GM12878 (cell line): ENCODE measurements at regions not wholly inside any gene's neighbourhood (a gene's known extent, or its start where the extent isn't known, plus 50 kb on each side); places are given as distances from the start of the nearest gene placed in this dataset.

ENCODE experiments used
- ATAC-seq: fragments of 200-7000 bp; cut with Tn5 transposase; 3 replicates; pipeline ENCODE4 v1.9.1; 2020; ENCODE audit warnings: mild to moderate bottlenecking, moderate library complexity
- BruUV-seq: library from RNA; stranded (reverse); fragments of 400-500 nt; replicated peaks from 2 replicates; lab custom pipeline; 2021; lab: Mats Ljungman, UMichigan
- CTCF ChIA-PET: fragments of 300-600 bp; sonication (Branson Sonifier 250); formaldehyde crosslinking; extraction: SDS; loops from one replicate; lab custom pipeline; 2021; ENCODE audit warnings: inconsistent platforms; lab: Yijun Ruan, JAX
- POLR2A ChIA-PET: fragments of 350-600 bp; formaldehyde crosslinking; extraction: SDS; loops from one replicate; lab custom pipeline; 2021; ENCODE audit warnings: inconsistent platforms; lab: Charles Lee
- RAD21 ChIA-PET: fragments of 300-600 bp; sonication (Branson Sonifier 250); formaldehyde crosslinking; loops from one replicate; lab custom pipeline; 2023; ENCODE audit warnings: antibody characterized with exemption; ENCODE audit not compliant: unreplicated experiment; lab: Charles Lee
- SMC1A ChIA-PET: fragments of 300-600 bp; sonication (Branson Sonifier 250); formaldehyde crosslinking; loops from one replicate; lab custom pipeline; 2023; ENCODE audit not compliant: unreplicated experiment, uncharacterized antibody; lab: Charles Lee
- DNase-seq: peaks from one replicate; pipeline ENCODE4 v3.0.0-alpha.2; 2011; ENCODE audit warnings: low read depth, low spot score
- FAIRE-seq: peaks from 3 replicates; lab custom pipeline; 2011; peaks lifted over from hg19 to GRCh38; lab: Jason Lieb, UNC
- H2AFZ ChIP-seq: 2 replicates; pipeline ENCODE4 v1.6.0; 2011; ENCODE audit warnings: low read depth, low read length, control low read depth; ENCODE audit not compliant: control insufficient read depth
- H3K27ac ChIP-seq: 2 replicates; pipeline ENCODE4 v1.5.1; 2011; ENCODE audit warnings: control low read depth; ENCODE audit not compliant: control insufficient read depth, insufficient read depth
- H3K27me3 ChIP-seq, 2 experiments: replicated peaks in 1 of 2; 2 replicates each; pipeline versions ENCODE4 v1.6.0 to v1.6.1; 2011; ENCODE audit warnings: low read length in 1 of 2; ENCODE audit not compliant: control insufficient read depth in 2 of 2, insufficient read depth in 2 of 2
- H3K36me3 ChIP-seq, 2 experiments: 2 replicates each; pipeline ENCODE4 v1.5.1; 2011; ENCODE audit warnings: low read length in 1 of 2; ENCODE audit not compliant: control insufficient read depth in 2 of 2, insufficient read depth in 2 of 2
- H3K4me1 ChIP-seq: 2 replicates; pipeline ENCODE4 v1.6.1; 2011; ENCODE audit warnings: mild to moderate bottlenecking, low read length, moderate library complexity, mixed read lengths; ENCODE audit not compliant: control insufficient read depth, insufficient read depth
- H3K4me2 ChIP-seq: 2 replicates; pipeline ENCODE4 v1.6.0; 2011; ENCODE audit warnings: control low read depth; ENCODE audit not compliant: control insufficient read depth, insufficient read depth
- H3K4me3 ChIP-seq: fragments of 200-600 bp; sonication (generic); 2 replicates; pipeline ENCODE4 v1.5.1; 2016
- H3K79me2 ChIP-seq: 2 replicates; pipeline ENCODE4 v1.6.0; 2011; ENCODE audit warnings: low read length; ENCODE audit not compliant: control insufficient read depth, insufficient read depth
- H3K9ac ChIP-seq: 2 replicates; pipeline ENCODE4 v1.8.0; 2011; ENCODE audit warnings: low read length, control low read depth, mixed read lengths; ENCODE audit not compliant: control insufficient read depth, insufficient read depth
- H3K9me3 ChIP-seq: replicated peaks from 3 replicates; pipeline ENCODE4 v1.5.1; 2011; ENCODE audit warnings: mild to moderate bottlenecking, low read length; ENCODE audit not compliant: control insufficient read depth, insufficient read depth
- H4K20me1 ChIP-seq: 2 replicates; pipeline ENCODE4 v1.6.0; 2011; ENCODE audit not compliant: control insufficient read depth, insufficient read depth
- CHD4 ChIP-seq: fragments of 200-600 bp; sonication (generic); IDR thresholded peaks from 2 replicates; pipeline ENCODE4 v1.6.1; 2016; ENCODE audit warnings: mild to moderate bottlenecking
- CREM ChIP-seq: IDR thresholded peaks from 2 replicates; pipeline ENCODE4 v1.6.1; 2014; ENCODE audit warnings: antibody characterized with exemption, low read depth
- CUX1 ChIP-seq: IDR thresholded peaks from 2 replicates; pipeline ENCODE4 v1.6.1; 2012; ENCODE audit warnings: improper control_type of control experiment, low read depth, low read length; ENCODE audit not compliant: insufficient replicate concordance
- EZH2 ChIP-seq: IDR thresholded peaks from 2 replicates; pipeline ENCODE4 v1.6.1; 2012; ENCODE audit warnings: low read depth, mild to moderate bottlenecking, control low read depth, inconsistent platforms, low read length, borderline replicate concordance; ENCODE audit not compliant: control insufficient read depth
- HDAC6 ChIP-seq: fragments of 200-600 bp; sonication (generic); IDR thresholded peaks from one replicate; pipeline ENCODE4 v1.8.0; 2017; ENCODE audit warnings: antibody characterized with exemption; ENCODE audit not compliant: unreplicated experiment
- IKZF1 ChIP-seq: fragments of 450-650 bp; conservative IDR thresholded peaks from 2 replicates; pipeline ENCODE4 v1.6.1; 2017; ENCODE audit warnings: antibody characterized with exemption, mild to moderate bottlenecking
- MTA3 ChIP-seq: IDR thresholded peaks from 2 replicates; pipeline ENCODE4 v1.6.1; 2012; ENCODE audit warnings: low read length, inconsistent platforms, borderline replicate concordance
- RAD21 ChIP-seq: IDR thresholded peaks from 2 replicates; pipeline ENCODE4 v1.6.1; 2011; ENCODE audit warnings: mild to moderate bottlenecking, low read depth, low read length, moderate library complexity; ENCODE audit not compliant: insufficient read depth
- RELA ChIP-seq: fragments of 450-650 bp; IDR thresholded peaks from 2 replicates; pipeline ENCODE4 v1.8.0; 2014; ENCODE audit warnings: borderline replicate concordance; ENCODE audit not compliant: partially characterized antibody
- SP1 ChIP-seq: IDR thresholded peaks from one replicate; pipeline ENCODE4 v1.6.1; 2011; ENCODE audit warnings: low read depth, low read length
- ZBTB33 ChIP-seq: fragments of 450-650 bp; IDR thresholded peaks from 2 replicates; pipeline ENCODE4 v1.6.1; 2017; ENCODE audit warnings: mild to moderate bottlenecking
- ZBTB4 ChIP-seq: fragments of 450-650 bp; formaldehyde crosslinking; IDR thresholded peaks from 2 replicates; pipeline ENCODE4 v1.4.0; 2022; ENCODE audit warnings: mild to moderate bottlenecking, moderate library complexity
- WGBS: methylation state at CpG from one replicate; pipeline ENCODE4 v1.1.6; 2016; ENCODE audit warnings: low lambda C conversion rate; ENCODE audit not compliant: insufficient replicate concordance, insufficient coverage; ENCODE audit errors: missing lambda C conversion rate; 5-methylcytosine and 5-hydroxymethylcytosine counted together
- in situ Hi-C: fragments of 300-500 bp; cut with MboI; formaldehyde crosslinking; loops from 9 replicates; pipeline ENCODE4 v1.14.3; 2018; ENCODE audit warnings: mixed read lengths
- intact Hi-C: fragments of 100-400 bp; cut with micrococcal nuclease; formaldehyde crosslinking; loops from one replicate; pipeline ENCODE4 v1.14.2; 2022; ENCODE audit not compliant: unreplicated experiment

- TF ChIP-seq HDAC6 = no peak
- TF ChIP-seq MTA3 = no peak
- TF ChIP-seq IKZF1 = no peak
- TF ChIP-seq RAD21 = no peak
Measured at GRCh38 chr15:26048669-26049068, 185.5 kb upstream of the ATP10A start (continued).

- intact Hi-C loops (no loop called here), in situ Hi-C loops (no loop called here)
- ChIA-PET POLR2A (no interaction called here), RAD21 (no interaction called here), CTCF (no interaction called here), SMC1A (no interaction called here)
- Histone ChIP-seq H3K27ac (no peak overlapping the region), H3K9me3 (no peaks in the 10 kb centered on the region; the same call in 2 of the 3 replicates), H3K9ac (no peak overlapping the region), H3K4me1 (no peaks in the 10 kb centered on the region), H3K27me3 (no peaks in the 10 kb centered on the region), H3K36me3 (no peaks in the 10 kb centered on the region), H3K79me2 (no peaks in the 10 kb centered on the region), H2AFZ (no peak overlapping the region), H4K20me1 (no peaks in the 10 kb centered on the region), H3K4me2 (no peak overlapping the region), H3K4me3 (no peak overlapping the region)
- FAIRE-seq = no peak
- no peak for DNase-seq
- no peak for ATAC-seq
- BruUV-seq = no TSS peak
- WGBS = 63% methylated on average over 2 of the region's 2 CpGs
- TF ChIP-seq EZH2 = no peak
- no peak for TF ChIP-seq CHD4
- TF ChIP-seq ZBTB4 (CRISPR knock-in tag) = no peak
- TF ChIP-seq CREM = no peak
- no peak for TF ChIP-seq SP1
- no peak for TF ChIP-seq RELA
- TF ChIP-seq CUX1 = no peak
- no peak for TF ChIP-seq ZBTB33
Measured at GRCh38 chr15:26045516-26045915, 182.4 kb upstream of the ATP10A start.
